Hepatocyte (in vitro differentiated cells): ENCODE measurements at regions not wholly inside any gene's neighbourhood (a gene's known extent, or its start where the extent isn't known, plus 50 kb on each side); places are given as distances from the start of the nearest gene placed in this dataset.

Experiments used
- DNase-seq: peaks from one replicate; pipeline ENCODE4 v3.0.0-alpha.2; 2016; ENCODE audit warnings: low spot score
- H2AFZ ChIP-seq: fragments of 200-600 bp; sonication (generic); 2 replicates; pipeline ENCODE4 v1.6.0; 2016; ENCODE audit warnings: antibody characterized with exemption, mild to moderate bottlenecking
- H3K27ac ChIP-seq: fragments of 200-600 bp; sonication (generic); 2 replicates; pipeline ENCODE4 v1.5.1; 2016; ENCODE audit warnings: mild to moderate bottlenecking
- H3K27me3 ChIP-seq: fragments of 200-600 bp; sonication (generic); 2 replicates; pipeline ENCODE4 v1.6.1; 2016
- H3K36me3 ChIP-seq: fragments of 200-600 bp; sonication (generic); replicated peaks from 2 replicates; pipeline ENCODE4 v1.5.1; 2016; ENCODE audit warnings: low read depth; ENCODE audit not compliant: insufficient read depth
- H3K4me1 ChIP-seq: fragments of 200-600 bp; sonication (generic); 2 replicates; pipeline ENCODE4 v1.5.1; 2016; ENCODE audit warnings: mild to moderate bottlenecking, moderate library complexity; ENCODE audit not compliant: insufficient read depth
- H3K4me2 ChIP-seq: fragments of 200-600 bp; sonication (generic); 2 replicates; pipeline ENCODE4 v1.6.0; 2016
- H3K4me3 ChIP-seq: fragments of 200-600 bp; sonication (generic); 2 replicates; pipeline ENCODE4 v1.5.1; 2016; ENCODE audit warnings: mild to moderate bottlenecking
- H3K79me2 ChIP-seq: fragments of 200-600 bp; sonication (generic); 2 replicates; pipeline ENCODE4 v1.6.0; 2017; ENCODE audit warnings: mild to moderate bottlenecking
- H3K9me2 ChIP-seq: fragments of 200-600 bp; sonication (generic); replicated peaks from 2 replicates; pipeline ENCODE4 v1.6.0; 2017; ENCODE audit warnings: mild to moderate bottlenecking; ENCODE audit not compliant: insufficient read depth
- H3K9me3 ChIP-seq: fragments of 200-600 bp; sonication (generic); 2 replicates; pipeline ENCODE4 v1.5.1; 2016; ENCODE audit warnings: low read depth, mild to moderate bottlenecking
- H4K20me1 ChIP-seq: fragments of 200-600 bp; sonication (generic); 2 replicates; pipeline ENCODE4 v1.6.0; 2016; ENCODE audit warnings: mild to moderate bottlenecking; ENCODE audit not compliant: insufficient read depth, poor library complexity, severe bottlenecking
- EZH2 ChIP-seq: fragments of 200-600 bp; sonication (generic); IDR thresholded peaks from 2 replicates; pipeline ENCODE4 v1.6.1; 2016; ENCODE audit warnings: antibody characterized with exemption, mild to moderate bottlenecking, borderline replicate concordance
- EZH2phosphoT487 ChIP-seq: fragments of 200-600 bp; sonication (generic); IDR thresholded peaks from one replicate; pipeline ENCODE4 v1.6.1; 2018; ENCODE audit warnings: antibody characterized with exemption, mild to moderate bottlenecking, low read depth, moderate library complexity; ENCODE audit not compliant: unreplicated experiment, severe bottlenecking
- WGBS: methylation state at CpG from one replicate; pipeline ENCODE4 v1.1.6; 2016; ENCODE audit warnings: low lambda C conversion rate; ENCODE audit errors: missing lambda C conversion rate; 5-methylcytosine and 5-hydroxymethylcytosine counted together
- TF ChIP-seq, protein P1 (sequence below): fragments of 200-600 bp; sonication (generic); IDR thresholded peaks from 2 replicates; pipeline ENCODE4 v1.5.1; 2016; ENCODE audit warnings: antibody characterized with exemption, mild to moderate bottlenecking; ENCODE audit not compliant: poor library complexity

DNA sequence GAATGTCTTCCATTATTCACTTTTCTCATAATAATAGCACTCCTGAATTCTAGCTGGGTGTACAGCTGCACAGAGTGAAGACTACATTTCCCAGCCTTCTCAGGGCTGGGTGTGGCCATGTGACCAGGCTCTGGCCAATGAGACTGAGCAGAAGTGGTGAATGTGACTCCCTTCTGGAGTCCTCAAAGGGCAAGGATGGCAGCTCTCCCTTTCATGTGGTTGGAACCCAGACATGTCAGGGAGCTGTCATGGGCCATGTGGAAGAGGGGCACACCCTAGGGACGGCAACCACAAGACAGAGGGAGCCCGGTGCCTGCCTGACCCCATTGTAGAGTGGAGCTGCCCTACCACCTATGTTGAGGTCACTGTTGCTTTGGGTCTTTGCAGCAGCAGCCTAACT lies 312.8 kb upstream of the SULF2 start:
- no peak overlapping the region for H3K4me2 ChIP-seq
- no peaks in the 10 kb centered on the region for H3K9me3 ChIP-seq
- no peaks in the 10 kb centered on the region for H3K36me3 ChIP-seq
- WGBS, result 98% methylated on average over 2 of the region's 2 CpGs
- H3K4me1 ChIP-seq, result no peaks in the 10 kb centered on the region
- DNase-seq, result no peak
- H3K79me2 ChIP-seq, result no peaks in the 10 kb centered on the region
- H3K9me2 ChIP-seq, result no peaks in the 10 kb centered on the region
- H3K4me3 ChIP-seq, result no peak overlapping the region
- no peaks in the 10 kb centered on the region for H4K20me1 ChIP-seq
- H3K27ac ChIP-seq, result no peak overlapping the region
- TF ChIP-seq, protein P1, sequence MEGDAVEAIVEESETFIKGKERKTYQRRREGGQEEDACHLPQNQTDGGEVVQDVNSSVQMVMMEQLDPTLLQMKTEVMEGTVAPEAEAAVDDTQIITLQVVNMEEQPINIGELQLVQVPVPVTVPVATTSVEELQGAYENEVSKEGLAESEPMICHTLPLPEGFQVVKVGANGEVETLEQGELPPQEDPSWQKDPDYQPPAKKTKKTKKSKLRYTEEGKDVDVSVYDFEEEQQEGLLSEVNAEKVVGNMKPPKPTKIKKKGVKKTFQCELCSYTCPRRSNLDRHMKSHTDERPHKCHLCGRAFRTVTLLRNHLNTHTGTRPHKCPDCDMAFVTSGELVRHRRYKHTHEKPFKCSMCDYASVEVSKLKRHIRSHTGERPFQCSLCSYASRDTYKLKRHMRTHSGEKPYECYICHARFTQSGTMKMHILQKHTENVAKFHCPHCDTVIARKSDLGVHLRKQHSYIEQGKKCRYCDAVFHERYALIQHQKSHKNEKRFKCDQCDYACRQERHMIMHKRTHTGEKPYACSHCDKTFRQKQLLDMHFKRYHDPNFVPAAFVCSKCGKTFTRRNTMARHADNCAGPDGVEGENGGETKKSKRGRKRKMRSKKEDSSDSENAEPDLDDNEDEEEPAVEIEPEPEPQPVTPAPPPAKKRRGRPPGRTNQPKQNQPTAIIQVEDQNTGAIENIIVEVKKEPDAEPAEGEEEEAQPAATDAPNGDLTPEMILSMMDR, result no peak
- TF ChIP-seq EZH2, result no peak
- TF ChIP-seq EZH2phosphoT487, result no peak
- no peaks in the 10 kb centered on the region for H3K27me3 ChIP-seq
- no peak overlapping the region for H2AFZ ChIP-seq

DNA sequence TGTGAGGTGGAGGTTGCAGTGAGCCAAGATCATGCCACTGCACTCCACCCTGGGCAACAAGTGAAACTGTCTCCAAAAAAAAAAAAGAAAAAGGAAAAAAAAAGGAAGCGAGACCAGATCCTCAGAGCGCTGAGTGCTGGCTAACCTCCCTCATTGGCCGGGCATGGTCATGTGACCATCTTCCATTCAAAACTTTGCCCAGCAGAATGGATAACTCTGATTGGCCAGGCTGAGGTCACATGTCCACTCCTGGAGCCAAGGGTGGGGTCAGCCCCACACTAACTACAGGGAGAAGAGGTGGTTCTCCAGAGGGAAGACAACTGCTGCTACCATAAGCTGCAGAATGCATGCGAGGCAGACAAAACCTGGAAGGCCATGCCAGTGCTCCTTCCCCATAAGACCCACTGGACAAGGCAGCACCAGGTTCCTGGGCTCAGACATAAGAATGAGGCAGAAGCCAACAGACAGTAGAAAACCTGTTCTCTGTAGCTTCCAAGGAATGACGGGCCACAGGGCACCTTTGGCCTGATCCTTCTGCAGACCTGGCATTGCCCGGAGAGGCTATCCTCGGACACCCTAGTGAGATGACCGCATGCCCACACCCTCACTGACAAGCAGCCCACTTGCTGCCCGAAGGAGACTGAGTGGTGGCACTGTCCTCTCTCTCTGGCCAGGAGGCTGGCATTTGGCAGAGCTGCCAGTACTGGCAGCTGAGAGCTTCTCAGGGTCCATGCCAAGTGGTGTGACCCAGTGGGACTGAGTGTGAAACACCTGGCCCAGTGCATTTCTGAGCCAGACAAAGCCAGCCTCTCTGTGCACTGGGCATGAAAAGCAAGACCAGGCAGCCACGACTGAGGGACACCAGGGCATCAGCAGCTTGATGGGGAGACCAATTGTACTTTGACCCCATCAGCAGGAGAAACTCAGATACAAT lies 311.9 kb upstream of the SULF2 start:
- WGBS, result 93% methylated on average over 9 of the region's 10 CpGs
- H3K9me2 ChIP-seq, result no peaks in the 10 kb centered on the region
- no peak overlapping the region for H3K4me2 ChIP-seq
- no peaks in the 10 kb centered on the region for H3K27me3 ChIP-seq
- H3K4me3 ChIP-seq, result no peak overlapping the region
- H3K36me3 ChIP-seq, result no peaks in the 10 kb centered on the region
- no peaks in the 10 kb centered on the region for H4K20me1 ChIP-seq
- H3K4me1 ChIP-seq, result no peaks in the 10 kb centered on the region
- no peak overlapping the region for H2AFZ ChIP-seq
- no peaks in the 10 kb centered on the region for H3K79me2 ChIP-seq
- TF ChIP-seq EZH2phosphoT487, result no peak
- TF ChIP-seq, protein P1, result no peak
- H3K9me3 ChIP-seq, result no peaks in the 10 kb centered on the region
- H3K27ac ChIP-seq, result no peak overlapping the region
- no peak for DNase-seq

DNA sequence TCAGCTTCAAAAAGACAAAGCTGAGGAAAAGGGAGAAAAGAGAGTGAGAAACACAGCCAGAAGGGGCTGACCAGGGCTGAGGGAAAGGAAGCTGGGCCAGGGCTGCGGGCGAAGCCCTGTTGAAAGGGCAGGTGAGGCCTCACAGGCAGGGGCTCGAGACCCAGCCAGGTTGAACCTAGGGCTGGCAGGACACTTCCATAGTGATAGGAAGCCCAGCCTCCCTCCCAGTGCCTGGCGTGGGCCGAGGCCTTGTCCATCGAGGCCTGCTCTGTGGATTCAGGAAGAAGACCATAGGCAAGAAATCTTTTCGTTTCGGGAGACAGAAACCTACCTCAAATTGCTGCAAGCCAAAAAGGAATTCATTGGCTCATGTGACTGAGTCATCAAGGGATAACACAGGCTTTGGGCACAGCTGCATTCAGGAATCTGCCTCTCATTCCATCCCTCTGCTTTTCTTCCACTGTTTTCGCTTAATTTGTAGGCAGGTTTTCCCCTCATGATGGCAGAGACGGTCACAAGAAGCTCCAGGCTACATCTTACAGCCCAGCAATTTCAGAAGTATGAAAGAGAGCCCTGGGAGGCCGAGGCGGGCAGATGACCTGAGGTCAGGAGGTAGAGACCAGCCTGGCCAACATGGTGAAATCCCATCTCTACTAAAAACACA lies 311.1 kb upstream of the SULF2 start:
- no peaks in the 10 kb centered on the region for H3K9me3 ChIP-seq
- DNase-seq, result no peak

More for the DNA sequence above, 311.1 kb upstream of the SULF2 start:
- TF ChIP-seq EZH2phosphoT487 (no peak), EZH2 (no peak)
- TF ChIP-seq, protein P1, result no peak
- Histone ChIP-seq H3K36me3 (no peaks in the 10 kb centered on the region), H3K4me1 (no peaks in the 10 kb centered on the region), H3K4me3 (no peak overlapping the region), H3K27me3 (no peaks in the 10 kb centered on the region), H3K27ac (no peak overlapping the region), H4K20me1 (no peaks in the 10 kb centered on the region), H2AFZ (no peak overlapping the region), H3K9me2 (no peaks in the 10 kb centered on the region), H3K79me2 (no peaks in the 10 kb centered on the region), H3K4me2 (no peak overlapping the region)
- WGBS, result 96% methylated on average over 12 of the region's 12 CpGs
